Psoas muscle (tissue), 7 donors: ENCODE measurements at regions not wholly inside any gene's neighbourhood (a gene's known extent, or its start where the extent isn't known, plus 50 kb on each side); places are given as distances from the start of the nearest gene placed in this dataset.
"Not testable (repeated sequence)": the region's sequence is repeated elsewhere in the genome, so short reads cannot be mapped to it uniquely, and the experiment has no call there.

ENCODE experiments used
- ATAC-seq, 4 donors: fragments of 200-7000 bp; cut with Tn5 transposase; one replicate each; pipeline ENCODE4 v1.9.1; 2020; ENCODE audit warnings: moderate library complexity in 3 of 4, mild to moderate bottlenecking in 2 of 4
- DNase-seq, 2 donors: peaks; one replicate each; pipeline ENCODE4 v3.0.0-alpha.2; 2020
- H3K27ac ChIP-seq: fragments of 200-600 bp; one replicate; pipeline ENCODE4 v1.8.0; 2022
- H3K27me3 ChIP-seq, 3 donors: fragments of 200-600 bp in 1 of 3; one replicate each; pipeline versions ENCODE4 v1.6.1 to v1.8.0; 2013 to 2022; ENCODE audit warnings: low read length in 2 of 3, mild to moderate bottlenecking in 2 of 3, moderate library complexity in 1 of 3; ENCODE audit not compliant: insufficient read depth in 3 of 3
- H3K36me3 ChIP-seq, 2 donors: fragments of 200-600 bp in 1 of 2; one replicate each; pipeline versions ENCODE4 v1.6.1 to v1.8.0; 2013 to 2022; ENCODE audit warnings: low read depth in 1 of 2, mild to moderate bottlenecking in 1 of 2, moderate library complexity in 1 of 2; ENCODE audit not compliant: insufficient read depth in 1 of 2
- H3K4me1 ChIP-seq: fragments of 200-600 bp; one replicate; pipeline ENCODE4 v1.8.0; 2022
- H3K4me3 ChIP-seq: fragments of 200-600 bp; one replicate; pipeline ENCODE4 v1.8.0; 2022; ENCODE audit warnings: mild to moderate bottlenecking
- H3K9me3 ChIP-seq: fragments of 200-600 bp; one replicate; pipeline ENCODE4 v1.8.0; 2022
- WGBS, 3 donors: extraction: QIAGEN DNeasy Blood & Tissue Kit; methylation state at CpG; one replicate each; pipeline versions ENCODE4 v1.1.6 to v1.1.7; 2013; 5-methylcytosine and 5-hydroxymethylcytosine counted together
- intact Hi-C, 2 donors: fragments of 100-400 bp; cut with DNase I; formaldehyde crosslinking; loops; one replicate each; pipeline versions ENCODE4 v1.11.0 to v1.14.2; 2022
- TF ChIP-seq, protein P1 (sequence below): fragments of 200-600 bp; IDR thresholded peaks from one replicate; pipeline ENCODE4 v1.8.0; 2022; ENCODE audit warnings: antibody characterized with exemption
- donor health status: healthy with polysubstance abuse.
- donor health status: DM: no; HTN: no; CAD: no; lungs with moderate emphysema.
- donor health status: Bipolar disorder and iron deficiency.
- donor health status: healthy.
- donor health status: DM: yes; HTN: yes; CAD: no.
- donor health status: DM: no; HTN: no; CAD: no.
- donor health status: DM: yes; HTN: yes; CAD: no.

DNA sequence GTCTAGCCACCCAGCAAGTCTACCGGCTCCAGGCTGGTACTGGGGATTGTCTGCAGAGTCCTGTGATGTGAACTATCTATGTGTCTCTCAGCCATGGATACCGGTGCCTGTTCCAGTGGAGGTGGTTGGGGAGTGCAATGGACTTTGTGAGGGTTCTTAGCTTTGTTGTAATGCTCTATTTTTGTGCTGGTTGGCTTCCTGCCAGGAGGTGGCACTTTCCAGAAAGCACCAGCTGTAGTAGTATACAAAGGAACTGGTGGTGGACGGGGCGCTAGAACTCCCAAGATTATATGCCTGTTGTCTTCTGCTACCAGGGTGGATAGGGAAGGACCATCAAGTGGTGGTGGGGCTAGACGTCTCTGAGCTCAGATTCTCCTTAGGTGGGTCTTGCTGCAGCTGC lies 306.4 kb upstream of the POF1B start:
- intact Hi-C loops: no loop called here
- no peaks in the 10 kb centered on the region for H3K27me3 ChIP-seq
- no peaks in the 10 kb centered on the region for H3K36me3 ChIP-seq
- H3K4me3 ChIP-seq: no peak overlapping the region
- ATAC-seq: no peak
- H3K4me1 ChIP-seq: no peaks in the 10 kb centered on the region
- TF ChIP-seq, protein P1, sequence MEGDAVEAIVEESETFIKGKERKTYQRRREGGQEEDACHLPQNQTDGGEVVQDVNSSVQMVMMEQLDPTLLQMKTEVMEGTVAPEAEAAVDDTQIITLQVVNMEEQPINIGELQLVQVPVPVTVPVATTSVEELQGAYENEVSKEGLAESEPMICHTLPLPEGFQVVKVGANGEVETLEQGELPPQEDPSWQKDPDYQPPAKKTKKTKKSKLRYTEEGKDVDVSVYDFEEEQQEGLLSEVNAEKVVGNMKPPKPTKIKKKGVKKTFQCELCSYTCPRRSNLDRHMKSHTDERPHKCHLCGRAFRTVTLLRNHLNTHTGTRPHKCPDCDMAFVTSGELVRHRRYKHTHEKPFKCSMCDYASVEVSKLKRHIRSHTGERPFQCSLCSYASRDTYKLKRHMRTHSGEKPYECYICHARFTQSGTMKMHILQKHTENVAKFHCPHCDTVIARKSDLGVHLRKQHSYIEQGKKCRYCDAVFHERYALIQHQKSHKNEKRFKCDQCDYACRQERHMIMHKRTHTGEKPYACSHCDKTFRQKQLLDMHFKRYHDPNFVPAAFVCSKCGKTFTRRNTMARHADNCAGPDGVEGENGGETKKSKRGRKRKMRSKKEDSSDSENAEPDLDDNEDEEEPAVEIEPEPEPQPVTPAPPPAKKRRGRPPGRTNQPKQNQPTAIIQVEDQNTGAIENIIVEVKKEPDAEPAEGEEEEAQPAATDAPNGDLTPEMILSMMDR: no peak
- WGBS, 3 donors: 63 to 88% (median 85%) methylated on average over 5 of the region's 5 CpGs
- H3K27ac ChIP-seq: no peak overlapping the region
- H3K9me3 ChIP-seq: no peaks in the 10 kb centered on the region
- DNase-seq: no peak

DNA sequence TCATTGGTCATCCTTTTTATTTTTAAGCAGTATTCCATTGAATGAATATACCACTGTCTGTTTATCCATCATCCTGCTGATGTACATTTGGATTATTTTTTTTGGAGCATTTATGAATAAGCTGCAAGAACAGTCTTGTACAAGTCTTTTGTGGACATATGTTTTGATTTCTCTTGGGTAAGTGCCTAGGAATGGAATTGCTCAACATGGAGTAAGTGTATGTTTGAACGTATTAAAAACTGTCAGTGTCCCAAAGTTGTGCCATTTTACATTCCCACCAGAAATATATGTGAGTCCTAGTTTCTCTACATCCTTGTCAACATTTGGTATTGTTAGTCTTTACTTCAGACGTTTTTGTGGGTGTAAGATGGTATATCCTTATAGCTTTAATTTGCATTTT lies 287.0 kb upstream of the POF1B start:
- intact Hi-C loops: no loop called here
- peaks cover 7% of the 10 kb centered on the region for H3K9me3 ChIP-seq
- DNase-seq (no peak), ATAC-seq (no peak)
- H3K27ac ChIP-seq: no peak overlapping the region
- no peaks in the 10 kb centered on the region for H3K36me3 ChIP-seq
- no peak overlapping the region for H3K4me3 ChIP-seq
- 45 to 58% (median 51%) methylated on average over 2 of the region's 2 CpGs for WGBS, 3 donors
- H3K27me3 ChIP-seq: no peaks in the 10 kb centered on the region
- TF ChIP-seq, protein P1: no peak
- H3K4me1 ChIP-seq: no peaks in the 10 kb centered on the region

DNA sequence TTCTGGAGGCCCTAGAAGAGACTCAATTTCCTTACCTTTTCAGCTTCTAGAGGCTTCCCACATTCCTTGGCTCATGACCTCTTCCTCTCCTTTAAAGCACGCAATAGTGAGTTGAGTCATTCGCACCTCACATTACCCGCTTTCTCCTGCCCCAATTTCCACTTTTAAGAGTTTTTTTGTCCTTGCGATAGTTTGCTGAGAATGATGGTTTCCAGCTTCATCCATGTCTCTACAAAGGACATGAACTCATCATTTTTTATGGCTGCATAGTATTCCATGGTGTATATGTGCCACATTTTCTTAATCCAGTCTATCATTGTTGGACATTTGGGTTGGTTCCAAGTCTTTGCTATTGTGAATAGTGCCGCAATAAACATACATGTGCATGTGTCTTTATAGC lies 284.5 kb upstream of the POF1B start:
- ATAC-seq, H3K4me3 ChIP-seq, H3K27me3 ChIP-seq, H3K4me1 ChIP-seq, intact Hi-C loops, H3K9me3 ChIP-seq, H3K36me3 ChIP-seq, H3K27ac ChIP-seq, DNase-seq: not testable (repeated sequence)
- 82 to 100% (median 96%) methylated on average over 4 of the region's 5 CpGs for WGBS, 3 donors

DNA sequence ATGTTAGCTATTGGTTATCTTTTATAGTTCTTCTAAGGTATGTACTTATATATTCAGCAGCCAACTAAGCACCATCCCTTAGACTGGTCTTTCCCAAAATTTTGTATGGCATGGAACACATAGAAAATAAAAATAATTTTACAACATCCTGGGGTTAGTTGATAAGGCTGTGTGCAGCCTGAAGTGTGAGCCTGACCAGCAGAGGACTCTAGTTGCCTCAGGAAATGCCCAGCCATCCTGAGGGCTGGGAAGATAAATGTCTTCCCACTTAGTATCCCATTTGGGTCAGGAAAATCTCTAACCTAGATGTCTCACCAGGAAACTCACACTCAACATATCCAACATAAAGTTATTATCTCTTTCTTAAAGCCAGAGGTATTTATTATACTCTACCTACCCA lies 251.4 kb upstream of the POF1B start:
- H3K4me3 ChIP-seq: no peak overlapping the region
- no peak overlapping the region for H3K27ac ChIP-seq
- TF ChIP-seq, protein P1: no peak
- H3K36me3 ChIP-seq: no peaks in the 10 kb centered on the region
- H3K27me3 ChIP-seq: no peaks in the 10 kb centered on the region
- ATAC-seq (no peak), DNase-seq (no peak)
- intact Hi-C loops: no loop called here
- no peaks in the 10 kb centered on the region for H3K4me1 ChIP-seq
- H3K9me3 ChIP-seq: no peaks in the 10 kb centered on the region

DNA sequence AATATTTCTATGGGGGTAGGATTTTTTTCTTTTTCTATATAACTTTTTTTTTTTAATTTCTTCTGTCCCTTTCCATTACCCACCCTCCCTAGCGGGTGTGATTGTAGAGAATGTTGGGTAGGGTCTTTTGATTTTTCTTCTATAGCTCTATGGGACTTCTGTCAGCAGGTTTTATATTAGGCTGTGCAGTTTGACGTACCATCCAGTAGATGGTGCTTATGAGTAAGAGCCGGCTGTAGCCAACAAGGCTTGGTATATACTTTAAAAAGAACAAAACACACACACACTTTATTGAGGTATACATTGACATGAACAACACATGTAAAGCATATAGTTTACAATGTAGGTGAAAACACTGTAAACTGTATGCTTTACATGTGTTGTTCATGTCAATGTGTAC lies 247.9 kb upstream of the POF1B start:
- Histone ChIP-seq H3K4me3 (no peak overlapping the region), H3K4me1 (no peaks in the 10 kb centered on the region), H3K36me3 (no peaks in the 10 kb centered on the region), H3K9me3 (peaks cover 2% of the 10 kb centered on the region), H3K27ac (no peak overlapping the region), H3K27me3 (no peaks in the 10 kb centered on the region)
- ATAC-seq: no peak
- TF ChIP-seq, protein P1: peak; percentile 33
- DNase-seq: no peak
- intact Hi-C loops: no loop called here
- WGBS, 3 donors: 50 to 57% (median 55%) methylated on average over 3 of the region's 3 CpGs
